Endometrial microvascular endothelial cells (primary cell): ENCODE measurements at regions not wholly inside any gene's neighbourhood (a gene's known extent, or its start where the extent isn't known, plus 50 kb on each side); places are given as distances from the start of the nearest gene placed in this dataset.
"Not testable (repeated sequence)": the region's sequence is repeated elsewhere in the genome, so short reads cannot be mapped to it uniquely, and the experiment has no call there.

Experiments used
- in situ Hi-C: cut with HindIII; loops from 2 replicates; pipeline ENCODE4 v1.10.0; 2017; ENCODE audit warnings: low sequenced_read_pairs, low pct_unique_long_range_greater_than_20kb; ENCODE audit errors: inconsistent ontology term

DNA sequence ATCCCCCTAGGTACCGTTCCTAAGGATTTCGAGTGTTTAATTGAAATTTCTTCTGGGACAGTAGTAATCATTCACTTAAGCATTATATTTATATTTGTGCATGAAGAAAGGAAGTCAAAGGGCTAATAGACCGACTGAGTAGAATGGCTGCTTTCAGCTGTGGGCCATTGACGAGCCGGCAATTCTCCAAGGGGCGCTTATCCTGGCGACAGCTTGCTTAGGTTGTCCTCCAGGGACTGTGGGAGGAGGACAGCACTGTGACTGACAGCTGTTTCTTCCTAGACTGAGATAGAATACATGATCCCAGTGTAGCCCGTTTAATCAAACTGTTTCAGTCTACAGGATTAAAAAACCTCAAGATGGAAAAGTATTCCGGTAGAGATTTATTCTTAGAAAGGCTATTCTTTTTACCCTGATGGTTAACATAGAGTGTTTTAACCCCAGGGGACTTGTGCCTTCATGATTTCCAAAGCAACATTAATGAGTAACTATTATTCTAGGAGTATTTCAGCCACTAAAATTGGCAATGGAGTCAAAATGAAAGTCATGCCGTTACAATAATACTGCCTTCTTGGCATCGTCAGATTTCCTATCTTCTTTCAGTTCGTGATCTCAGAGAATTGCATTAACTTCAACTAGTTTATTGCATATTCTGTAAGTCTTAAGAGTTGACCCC is 943.1 kb upstream of the WWC1 start:
- in situ Hi-C loops = no loop called here

DNA sequence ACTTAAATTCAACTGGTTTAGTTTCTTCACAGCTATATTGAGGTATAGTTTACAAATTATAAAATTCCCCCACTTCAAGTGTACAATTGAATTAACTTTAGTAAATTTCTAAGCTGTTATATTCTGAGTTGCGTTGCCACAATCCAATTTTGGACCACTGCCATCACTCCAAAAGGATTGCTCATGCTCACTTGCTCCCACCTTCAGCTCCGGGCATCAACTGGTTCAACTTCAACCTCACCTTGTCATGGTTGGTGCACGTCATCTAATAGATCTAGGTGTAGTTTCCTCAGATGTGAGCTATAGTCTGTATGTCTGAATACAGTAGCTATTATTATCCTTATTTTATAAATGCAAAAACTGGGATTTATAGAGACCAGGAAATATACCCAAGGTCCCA is 942.5 kb upstream of the WWC1 start:
- in situ Hi-C loops = no loop called here

DNA sequence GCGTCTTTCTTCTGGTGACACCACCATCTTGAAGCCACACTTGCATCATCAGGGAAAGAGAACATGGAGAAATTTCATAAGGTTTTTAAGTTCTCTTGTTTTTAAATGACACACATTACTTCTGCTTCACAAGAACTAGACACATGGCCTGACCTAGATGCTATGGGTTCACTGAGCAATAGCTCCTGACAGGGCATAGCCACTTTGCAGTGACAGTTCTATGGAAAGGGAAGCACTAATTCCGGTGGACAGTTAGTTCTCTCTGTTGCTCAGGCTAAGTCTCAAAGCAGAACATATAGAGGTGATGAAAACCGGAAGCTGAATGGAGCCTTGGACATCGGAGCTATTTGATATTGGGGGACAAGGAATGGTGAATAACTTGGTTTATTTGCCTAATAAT is 940.1 kb upstream of the WWC1 start:
- in situ Hi-C loops = no loop called here

DNA sequence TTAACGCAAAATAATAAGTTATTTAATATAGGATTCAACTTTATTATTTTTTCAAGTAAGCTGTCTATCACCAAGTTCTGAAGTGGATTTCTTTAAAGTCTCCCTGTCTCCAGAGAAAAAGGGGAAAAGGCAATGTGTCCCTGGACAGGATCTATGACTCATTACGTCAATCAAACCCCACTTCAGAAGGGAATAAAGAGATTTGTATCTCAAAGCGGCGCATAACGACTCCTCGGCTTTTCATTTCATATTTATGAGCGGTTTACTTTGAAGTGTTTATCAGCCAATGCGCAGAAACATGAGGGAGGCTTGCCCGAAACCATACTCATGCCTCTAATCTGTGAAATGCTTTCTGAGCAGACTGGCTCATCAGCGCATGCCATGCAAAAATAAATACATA is 938.6 kb upstream of the WWC1 start:
- in situ Hi-C loops = no loop called here

DNA sequence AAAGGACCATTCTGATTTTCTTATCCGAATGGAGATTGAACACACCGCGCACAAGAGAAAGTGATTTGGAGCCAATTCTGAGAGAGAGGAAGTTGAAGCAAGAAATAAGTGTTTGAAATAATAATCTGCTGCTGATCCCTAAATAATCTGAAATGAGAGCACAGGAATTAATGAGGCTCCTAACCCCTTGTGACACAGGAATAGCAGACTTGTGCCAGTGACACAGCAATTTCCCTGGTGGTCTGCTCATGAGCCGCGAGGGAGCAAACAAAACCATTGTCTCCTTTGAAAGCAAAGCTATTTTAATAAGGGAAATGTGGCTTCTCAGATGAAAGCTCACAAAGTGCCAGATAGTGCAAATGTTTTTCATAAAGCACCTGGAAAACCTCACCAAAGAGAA is 936.1 kb upstream of the WWC1 start:
- in situ Hi-C loops = no loop called here

DNA sequence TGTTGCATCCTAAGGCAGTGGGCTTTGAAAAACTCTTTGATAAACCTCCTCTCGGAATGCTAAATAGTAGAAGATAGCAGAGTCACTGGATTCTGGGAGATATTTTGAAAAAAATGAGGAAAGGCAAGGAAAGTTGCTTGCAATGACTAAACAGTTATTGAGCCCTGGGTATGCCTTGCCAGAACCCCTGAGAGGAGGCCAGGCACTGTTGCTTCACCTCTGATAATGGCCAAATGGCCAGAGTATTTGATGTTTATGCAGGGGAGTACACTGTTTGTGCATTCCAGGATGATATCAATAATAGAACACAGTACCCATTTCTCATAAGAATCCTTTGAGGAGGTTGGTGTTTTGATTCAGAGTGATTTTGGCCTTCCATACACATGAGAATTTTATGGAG is 935.1 kb upstream of the WWC1 start:
- in situ Hi-C loops = no loop called here

DNA sequence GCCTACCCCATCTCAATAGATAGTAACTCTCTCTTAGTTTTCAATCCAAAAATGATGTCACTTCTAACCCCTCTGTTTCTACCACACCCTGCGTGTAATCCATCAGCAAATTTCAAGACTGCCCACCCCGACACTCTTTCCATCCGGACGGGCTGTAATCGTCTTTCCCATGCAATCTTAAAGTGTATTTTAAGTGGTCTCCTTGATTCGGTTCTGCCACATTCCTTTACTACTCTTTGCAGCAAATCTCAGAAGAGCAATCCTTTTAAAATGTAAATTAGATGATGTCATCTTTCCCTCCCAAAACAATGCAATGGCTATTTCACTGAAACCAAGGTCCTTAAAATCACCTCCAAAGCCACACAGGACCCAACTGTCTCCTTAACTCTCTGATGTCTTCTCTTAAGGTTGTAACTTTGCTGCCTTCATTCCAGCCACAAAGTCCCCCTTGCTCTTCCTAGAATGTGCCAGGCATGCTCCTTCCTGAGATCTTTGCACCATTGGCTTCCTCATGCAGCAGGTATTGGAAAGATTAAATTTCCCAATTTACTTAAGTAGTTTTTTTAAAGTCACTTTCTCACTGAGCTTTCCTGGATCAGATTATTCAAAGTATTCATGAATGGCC is 932.5 kb upstream of the WWC1 start:
- in situ Hi-C loops = no loop called here

DNA sequence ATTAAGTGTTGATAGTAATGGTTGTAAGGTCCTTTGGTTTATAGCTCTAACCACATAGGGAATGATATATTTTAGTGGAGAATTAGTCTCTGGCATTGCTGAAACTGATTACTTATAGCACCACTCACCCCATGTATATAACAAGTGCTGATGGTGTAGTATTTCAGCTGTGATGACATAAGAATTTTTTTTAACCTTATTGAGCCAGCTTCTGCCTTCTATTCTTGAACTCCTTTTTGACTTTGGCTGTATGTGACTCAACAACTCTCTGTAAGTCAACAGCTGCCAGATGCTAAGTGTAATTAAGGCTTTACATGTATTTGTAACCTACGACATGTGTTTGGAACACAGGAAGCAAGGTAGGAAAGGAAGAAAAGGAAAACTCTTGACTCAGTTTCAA is 929.6 kb upstream of the WWC1 start:
- in situ Hi-C loops = no loop called here

DNA sequence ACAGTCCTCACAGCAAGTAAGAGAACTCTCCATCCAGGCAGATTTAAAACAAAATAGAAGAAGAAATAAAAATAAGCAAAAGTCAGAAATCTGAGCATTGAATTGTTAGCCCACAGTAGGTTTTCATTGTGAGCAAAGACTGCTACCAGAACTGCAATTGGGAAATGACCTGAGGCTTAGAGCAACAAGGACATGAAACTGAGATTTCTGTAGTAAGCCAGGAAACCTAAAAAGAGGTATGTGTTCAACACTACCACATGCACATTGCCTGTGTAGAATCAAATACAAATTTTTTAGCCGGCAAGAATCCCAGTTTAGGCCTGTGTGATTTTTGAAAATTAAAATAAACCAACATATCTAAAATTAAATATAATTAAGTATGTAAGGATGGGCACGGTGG is 928.4 kb upstream of the WWC1 start:
- in situ Hi-C loops = no loop called here

DNA sequence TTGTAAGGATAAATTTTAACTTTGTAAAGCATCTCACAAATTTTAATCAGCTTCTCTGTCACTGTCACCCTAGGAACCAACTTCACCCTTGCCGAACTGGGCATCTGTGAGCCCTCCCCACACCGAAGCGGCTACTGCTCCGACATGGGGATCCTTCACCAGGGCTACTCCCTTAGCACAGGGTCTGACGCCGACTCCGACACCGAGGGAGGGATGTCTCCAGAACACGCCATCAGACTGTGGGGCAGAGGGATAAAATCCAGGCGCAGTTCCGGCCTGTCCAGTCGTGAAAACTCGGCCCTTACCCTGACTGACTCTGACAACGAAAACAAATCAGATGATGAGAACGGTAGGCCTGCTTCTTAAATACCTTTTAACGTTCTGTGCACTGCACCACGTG is 916.3 kb upstream of the WWC1 start:
- in situ Hi-C loops = no loop called here

DNA sequence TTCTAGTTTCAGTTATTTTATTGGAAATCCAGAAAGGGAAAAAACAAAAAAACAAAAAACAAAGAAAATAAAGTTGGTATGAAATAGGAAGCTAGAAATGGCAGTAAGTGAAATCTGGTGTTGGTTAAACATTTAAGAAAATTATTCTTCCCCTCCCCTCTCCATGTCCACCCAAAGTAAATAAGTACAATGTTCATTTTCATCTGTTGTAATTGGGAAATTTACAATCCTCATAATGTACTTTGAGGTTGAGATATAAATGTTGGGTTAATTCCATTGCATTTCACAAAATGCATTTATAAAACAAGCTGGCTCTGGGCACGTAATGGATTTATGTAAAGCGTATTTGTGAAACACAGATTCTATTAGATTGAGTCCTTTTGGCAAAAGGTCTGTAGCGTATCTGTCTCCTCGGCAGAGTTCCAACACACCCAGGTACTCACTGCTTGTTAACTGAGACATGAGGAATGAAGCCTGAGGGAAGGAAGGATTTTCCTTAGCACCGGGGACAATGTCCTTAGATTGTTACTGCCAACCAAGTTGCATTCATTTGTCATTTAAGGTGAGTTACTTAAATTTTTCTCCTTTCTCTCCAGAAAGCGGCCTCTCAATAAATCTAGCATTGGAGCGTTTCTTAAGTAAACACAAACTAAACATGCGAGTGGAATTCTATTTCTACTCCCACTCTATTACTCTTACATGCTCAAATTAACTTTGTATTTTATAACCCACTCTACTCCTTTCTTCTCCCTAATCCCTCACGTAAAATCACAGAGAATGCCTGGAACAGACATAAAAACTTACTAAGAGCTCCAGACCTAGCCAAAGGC is 912.3 kb upstream of the WWC1 start:
- in situ Hi-C loops = no loop called here

DNA sequence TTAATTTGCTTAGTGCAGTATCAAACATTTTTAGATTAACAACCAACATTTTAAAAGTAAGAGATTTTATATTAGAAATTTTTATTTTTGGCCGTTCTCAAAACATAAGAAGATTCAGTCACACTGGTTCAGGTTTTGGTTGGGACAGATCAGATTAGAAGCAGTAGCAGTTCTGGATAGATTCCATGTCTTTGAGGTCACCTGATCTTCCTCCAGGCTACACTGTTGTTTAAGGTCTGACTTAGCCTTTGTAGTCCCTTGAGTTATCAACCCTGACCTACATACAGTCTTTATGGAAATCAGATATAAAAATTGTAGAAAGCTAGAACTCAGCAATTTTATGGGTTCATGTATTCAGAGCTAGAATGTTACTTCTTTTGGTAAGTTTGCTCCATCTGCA is 910.0 kb upstream of the WWC1 start:
- in situ Hi-C loops = no loop called here

DNA sequence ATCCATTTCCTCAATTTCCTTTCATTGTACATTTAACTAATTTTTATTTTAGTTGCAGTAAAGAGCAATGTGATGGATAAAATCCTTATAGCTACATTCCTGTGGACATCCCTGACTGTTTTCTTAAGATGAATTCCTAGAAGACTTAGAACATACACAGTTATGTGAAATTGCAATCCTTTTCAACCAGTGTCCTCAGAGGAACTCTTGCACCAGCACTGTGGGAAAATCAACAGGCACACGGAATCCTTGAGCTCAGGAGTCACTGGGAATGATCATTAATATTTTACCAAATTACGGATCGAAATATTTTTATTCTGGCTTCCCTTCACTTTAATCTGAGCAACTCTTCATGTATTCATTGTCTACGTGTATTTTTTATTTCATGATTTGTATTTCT is 901.9 kb upstream of the WWC1 start:
- in situ Hi-C loops = no loop called here

DNA sequence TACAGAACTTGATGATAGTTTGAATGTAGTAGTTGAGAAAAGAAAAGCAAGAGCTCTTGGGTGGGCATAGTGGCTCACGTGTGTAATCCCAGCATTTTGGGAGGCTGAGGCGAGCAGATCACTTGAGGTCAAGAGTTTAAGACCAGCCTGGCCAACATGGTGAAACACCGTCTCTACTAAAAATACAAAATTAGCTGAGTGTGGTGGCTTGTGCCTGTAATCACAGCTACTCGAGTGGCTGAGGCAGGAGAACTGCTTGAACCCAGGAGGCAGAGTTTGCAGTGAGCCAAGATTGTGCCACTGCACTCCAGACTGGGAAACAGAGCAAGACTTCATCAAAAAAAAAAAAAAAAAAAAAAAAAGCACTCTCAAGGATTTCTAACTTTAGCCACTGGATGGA is 900.2 kb upstream of the WWC1 start:
- in situ Hi-C loops = not testable (repeated sequence)

DNA sequence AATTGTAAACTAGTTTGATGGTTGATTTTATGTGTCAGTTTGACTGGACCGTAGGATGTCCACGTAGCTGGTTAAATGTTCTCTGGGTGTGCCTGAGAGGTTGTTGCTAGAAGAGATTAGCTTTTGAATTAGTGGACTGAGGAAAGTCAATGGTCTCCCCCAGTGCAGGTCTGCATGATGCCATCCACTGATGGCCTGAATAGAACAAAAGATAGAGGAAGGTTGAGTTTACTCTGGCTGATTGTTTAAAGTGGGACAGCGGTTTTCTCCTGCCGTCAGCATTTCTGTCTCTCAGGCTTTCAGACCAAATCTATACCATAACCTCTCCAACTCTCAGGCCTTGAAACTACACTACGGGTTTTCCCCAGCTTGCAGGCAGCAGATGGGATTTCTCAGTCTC is 899.2 kb upstream of the WWC1 start:
- in situ Hi-C loops = no loop called here

DNA sequence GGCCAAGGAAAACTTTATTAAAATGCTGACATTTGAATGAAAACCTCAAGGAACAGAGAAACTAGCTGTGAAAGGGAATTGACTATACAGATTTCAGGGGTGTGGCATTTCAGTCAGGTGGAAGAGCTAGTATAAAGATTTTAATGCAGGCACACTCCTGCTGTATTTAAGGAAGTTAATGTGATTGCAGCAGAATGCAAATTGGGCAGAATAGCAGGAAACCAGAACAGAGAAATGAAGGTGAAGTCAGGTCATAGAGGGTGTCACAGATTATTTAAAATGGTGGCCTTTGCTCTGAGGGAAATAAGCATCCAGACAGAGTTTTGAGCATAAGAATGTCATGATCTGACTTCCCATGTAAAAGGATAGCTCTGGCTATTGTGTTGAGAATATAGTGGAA is 898.1 kb upstream of the WWC1 start:
- in situ Hi-C loops = no loop called here

DNA sequence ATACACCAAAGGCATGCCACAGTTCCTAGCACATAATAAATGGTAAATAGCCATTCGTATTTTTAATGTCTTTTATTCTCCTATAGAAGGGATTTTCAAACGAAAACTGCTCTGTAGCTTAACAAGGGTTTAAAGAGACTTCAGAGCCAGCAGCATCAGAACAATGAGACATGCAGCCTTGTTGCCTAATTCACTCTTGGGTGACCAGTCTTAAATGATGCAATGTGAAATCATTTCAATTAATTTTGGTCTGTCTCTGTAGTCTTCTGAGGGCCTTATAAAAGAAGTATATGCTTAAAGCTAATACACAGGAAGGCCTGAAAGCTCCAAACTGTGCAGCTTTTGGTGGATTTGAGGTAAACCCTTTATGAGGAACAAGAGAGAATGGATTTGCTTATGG is 888.8 kb upstream of the WWC1 start:
- in situ Hi-C loops = no loop called here

DNA sequence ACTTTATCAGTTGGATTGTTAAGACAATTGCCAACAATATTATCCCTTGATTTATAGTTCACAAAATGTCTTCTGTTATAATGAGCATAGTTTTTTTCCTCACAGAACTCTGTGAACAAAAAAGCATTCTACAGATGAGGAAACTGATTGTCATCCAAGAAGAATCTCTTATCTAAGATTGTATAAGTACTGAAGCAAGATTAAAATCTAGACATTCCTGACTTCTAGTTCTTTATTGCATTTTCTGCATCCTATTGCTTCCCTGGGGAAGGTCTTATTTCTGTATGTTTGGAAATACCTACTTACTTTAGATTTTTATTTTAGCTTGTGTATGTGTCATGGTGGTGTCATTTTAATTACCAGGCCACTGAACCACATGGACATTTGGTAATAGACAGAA is 884.9 kb upstream of the WWC1 start:
- in situ Hi-C loops = no loop called here

DNA sequence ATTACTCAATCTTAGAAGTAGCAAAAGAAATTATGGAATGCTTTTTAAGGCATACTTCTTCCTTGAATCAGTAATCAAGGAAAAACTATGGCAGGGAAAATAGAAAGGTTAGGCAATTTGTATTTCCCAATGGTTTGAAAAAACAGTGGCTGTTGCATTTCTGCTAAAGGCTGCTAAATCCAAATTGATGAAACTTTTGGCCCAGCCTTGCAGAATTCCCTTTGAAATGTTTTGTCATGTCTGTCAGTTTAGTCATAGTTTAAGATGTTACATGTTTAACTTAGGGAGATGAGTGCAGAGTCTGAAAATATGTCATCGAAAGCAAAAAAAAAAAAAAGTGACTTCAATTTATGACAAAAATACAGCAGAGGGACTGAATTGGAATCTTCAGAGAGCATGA is 878.9 kb upstream of the WWC1 start:
- in situ Hi-C loops = no loop called here

DNA sequence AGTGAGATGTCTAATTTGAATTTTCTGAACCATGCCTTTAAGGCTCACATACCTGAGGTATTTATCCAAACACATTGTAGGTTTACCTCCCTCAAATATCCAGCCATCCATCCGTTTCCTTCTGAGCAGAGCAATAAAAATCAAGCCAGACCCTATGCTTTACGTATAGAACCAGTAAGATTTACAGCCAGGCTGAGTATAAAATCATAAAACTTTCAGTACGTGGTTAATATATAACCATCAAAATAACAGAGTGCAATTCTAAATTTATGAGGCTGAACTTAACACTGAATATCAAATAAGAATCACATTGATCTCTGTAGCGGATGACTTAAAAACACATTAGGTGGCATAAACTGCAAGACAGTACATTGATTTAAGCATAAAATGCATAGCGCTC is 877.9 kb upstream of the WWC1 start:
- in situ Hi-C loops = no loop called here
